NT2/D1 (cell line): ENCODE measurements at regions not wholly inside any gene's neighbourhood (a gene's known extent, or its start where the extent isn't known, plus 50 kb on each side); places are given as distances from the start of the nearest gene placed in this dataset.
A peak's percentile ranks its signal among the peaks of the same experiment; 100 is the strongest.
"Not testable (repeated sequence)": the region's sequence is repeated elsewhere in the genome, so short reads cannot be mapped to it uniquely, and the experiment has no call there.

ENCODE experiments used
- DNase-seq: peaks from one replicate; pipeline ENCODE4 v3.0.0-alpha.2; 2011; ENCODE audit warnings: low read depth, low spot score
- H3K27me3 ChIP-seq: 2 replicates; pipeline ENCODE4 v1.6.0; 2011; ENCODE audit warnings: mild to moderate bottlenecking; ENCODE audit not compliant: insufficient read length, insufficient read depth
- H3K36me3 ChIP-seq: 2 replicates; pipeline ENCODE4 v1.6.1; 2011; ENCODE audit warnings: mild to moderate bottlenecking, low read length, mixed read lengths; ENCODE audit not compliant: insufficient read depth, insufficient read length
- H3K4me1 ChIP-seq: 2 replicates; pipeline ENCODE4 v1.5.1; 2011; ENCODE audit not compliant: insufficient read depth, insufficient read length
- H3K4me3 ChIP-seq: 2 replicates; pipeline ENCODE4 v1.5.1; 2011; ENCODE audit warnings: low read depth; ENCODE audit not compliant: insufficient read length
- H3K9ac ChIP-seq: 2 replicates; pipeline ENCODE4 v1.6.0; 2011; ENCODE audit warnings: low read depth; ENCODE audit not compliant: insufficient read length
- H3K9me3 ChIP-seq: 2 replicates; pipeline ENCODE4 v1.5.1; 2011; ENCODE audit warnings: mild to moderate bottlenecking, low read length; ENCODE audit not compliant: insufficient read depth
- SUZ12 ChIP-seq: IDR thresholded peaks from 2 replicates; pipeline ENCODE4 v1.6.1; 2011; ENCODE audit not compliant: insufficient read length, insufficient read depth; ENCODE audit errors: extremely low read depth
- YY1 ChIP-seq: IDR thresholded peaks from 2 replicates; pipeline ENCODE4 v1.6.1; 2011; ENCODE audit not compliant: insufficient read length, insufficient read depth
- ZNF274 ChIP-seq: IDR thresholded peaks from 2 replicates; pipeline ENCODE4 v1.6.1; 2011; ENCODE audit warnings: mild to moderate bottlenecking, low read depth, low read length

DNA sequence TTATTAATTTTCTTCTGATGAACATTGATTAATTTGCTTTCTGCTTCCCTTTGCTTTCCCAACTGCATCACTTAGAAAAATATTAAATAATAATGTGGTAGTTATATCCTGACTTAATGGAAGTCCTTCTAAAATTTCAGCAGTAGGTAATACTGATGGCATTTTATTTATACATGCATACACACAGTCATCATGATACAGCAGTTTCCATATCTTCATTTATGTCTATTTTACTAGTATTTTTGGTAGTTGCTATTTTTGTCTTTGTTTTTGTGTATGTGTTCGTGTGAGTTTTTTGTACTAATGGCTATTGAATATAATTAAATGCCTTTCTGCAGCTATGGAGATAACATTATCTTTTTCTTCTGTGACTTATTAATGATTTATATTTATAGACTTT, 484.7 kb upstream of the CNTN5 start:
- Histone ChIP-seq H3K4me3 (no peak overlapping the region), H3K9ac (no peak overlapping the region), H3K36me3 (no peaks in the 10 kb centered on the region), H3K9me3 (no peaks in the 10 kb centered on the region), H3K27me3 (no peaks in the 10 kb centered on the region), H3K4me1 (no peaks in the 10 kb centered on the region)
- DNase-seq, result no peak
- TF ChIP-seq SUZ12 (no peak), YY1 (no peak), ZNF274 (no peak)

DNA sequence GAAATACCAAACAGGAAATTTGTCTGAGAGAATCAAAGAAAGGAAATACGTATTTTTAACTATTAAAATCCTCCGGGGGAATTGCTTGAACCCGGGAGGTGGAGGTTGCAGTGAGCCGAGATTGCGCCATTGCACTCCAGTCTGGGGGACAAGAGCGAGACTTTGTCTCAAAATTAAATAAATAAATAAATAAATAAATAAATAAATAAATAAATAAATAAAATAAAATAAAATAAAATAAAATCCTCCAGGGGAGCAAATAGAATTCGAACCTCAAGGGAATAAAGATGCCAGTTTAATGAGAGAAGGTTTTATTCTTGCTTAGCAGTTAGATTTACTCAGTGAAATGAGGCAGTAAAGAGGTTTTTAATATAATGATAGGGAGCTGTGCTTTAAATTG, 482.4 kb upstream of the CNTN5 start:
- DNase-seq, H3K36me3 ChIP-seq, H3K9me3 ChIP-seq, H3K4me3 ChIP-seq, H3K27me3 ChIP-seq, H3K9ac ChIP-seq, H3K4me1 ChIP-seq: not testable (repeated sequence)

DNA sequence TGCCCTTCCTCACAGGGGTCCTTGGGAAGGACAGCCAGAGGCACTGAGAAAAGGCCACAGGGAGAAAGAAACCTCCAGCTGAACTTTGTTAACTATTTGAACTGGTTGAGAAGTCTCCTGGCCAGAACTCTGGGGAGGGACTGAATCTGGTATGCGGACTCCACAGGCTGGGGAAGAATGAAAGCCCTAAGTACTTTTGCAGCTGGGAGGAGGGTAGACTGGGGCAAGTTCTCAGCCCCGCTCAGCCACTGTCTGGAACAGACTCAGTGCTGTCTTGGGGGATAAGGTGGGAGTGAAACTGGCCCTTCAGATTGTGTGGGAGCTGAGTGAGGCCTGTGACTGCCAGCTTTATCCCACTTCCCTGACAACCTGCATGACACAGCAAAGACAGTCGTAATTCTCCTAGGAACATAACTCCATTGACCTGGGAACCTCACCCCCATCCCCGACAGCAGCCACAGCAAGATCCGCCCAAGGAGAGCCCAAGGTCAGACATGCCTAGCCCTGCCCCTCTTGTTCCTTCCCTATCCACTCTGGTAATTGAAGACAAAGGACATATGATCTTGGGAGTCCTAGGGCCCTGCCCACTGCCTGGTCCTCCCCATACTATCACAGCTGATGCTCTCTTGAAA, 475.1 kb upstream of the CNTN5 start:
- Histone ChIP-seq H3K27me3 (no peaks in the 10 kb centered on the region), H3K9me3 (no peaks in the 10 kb centered on the region)
- TF ChIP-seq YY1 (no peak), ZNF274 (no peak), SUZ12 (no peak)

DNA sequence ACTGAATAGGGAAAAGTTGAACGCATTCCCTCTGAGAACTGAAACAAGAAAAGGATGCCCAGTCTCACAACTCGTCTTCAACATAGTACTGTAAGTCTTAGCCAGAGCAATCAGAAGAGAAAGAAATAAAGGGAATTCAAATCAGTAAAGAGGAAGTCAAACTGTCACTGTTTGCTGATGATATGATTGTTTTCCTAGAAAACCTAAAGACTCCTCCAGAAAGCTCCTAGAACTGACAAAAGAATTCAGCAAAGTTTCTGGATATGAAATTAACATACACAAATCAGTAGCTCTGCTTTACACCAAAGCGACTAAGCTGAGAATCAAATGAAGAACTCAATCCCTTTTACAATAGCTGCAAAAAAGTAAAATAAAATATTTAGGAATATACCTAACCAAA, 471.2 kb upstream of the CNTN5 start:
- Histone ChIP-seq H3K36me3 (no peaks in the 10 kb centered on the region), H3K27me3 (no peaks in the 10 kb centered on the region), H3K4me3 (no peak overlapping the region), H3K4me1 (no peaks in the 10 kb centered on the region), H3K9me3 (no peaks in the 10 kb centered on the region), H3K9ac (no peak overlapping the region)
- no peak for DNase-seq
- no peak for TF ChIP-seq SUZ12
- no peak for TF ChIP-seq YY1
- TF ChIP-seq ZNF274, result no peak

More for the DNA sequence above, 475.1 kb upstream of the CNTN5 start:
- no peaks in the 10 kb centered on the region for H3K36me3 ChIP-seq
- DNase-seq, result peak; percentile 9
- no peak overlapping the region for H3K9ac ChIP-seq
- H3K4me3 ChIP-seq, result no peak overlapping the region
- H3K4me1 ChIP-seq, result no peaks in the 10 kb centered on the region

DNA sequence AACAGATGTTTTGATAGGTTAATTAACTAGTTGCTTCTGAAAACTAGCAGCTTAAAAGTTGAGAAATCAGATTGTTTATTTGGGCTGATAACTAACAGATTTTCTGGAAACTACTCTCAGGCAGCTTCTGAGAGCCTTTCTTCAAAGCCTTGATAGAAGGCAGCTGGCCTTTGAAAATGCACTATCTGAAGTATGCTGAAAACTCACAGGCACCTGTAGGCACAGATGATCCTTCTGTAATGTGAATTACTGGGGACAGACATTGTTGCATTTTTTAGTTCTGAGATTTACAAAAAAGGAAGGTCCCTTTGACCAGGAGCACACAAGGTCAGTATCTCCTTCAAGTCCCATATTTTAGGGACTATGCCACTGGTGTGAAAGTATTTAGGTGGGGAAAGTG, 460.8 kb upstream of the CNTN5 start:
- Histone ChIP-seq H3K27me3 (no peaks in the 10 kb centered on the region), H3K4me1 (no peaks in the 10 kb centered on the region), H3K4me3 (no peak overlapping the region), H3K36me3 (no peaks in the 10 kb centered on the region), H3K9me3 (no peaks in the 10 kb centered on the region), H3K9ac (no peak overlapping the region)
- TF ChIP-seq YY1 (no peak), SUZ12 (no peak), ZNF274 (no peak)
- no peak for DNase-seq

DNA sequence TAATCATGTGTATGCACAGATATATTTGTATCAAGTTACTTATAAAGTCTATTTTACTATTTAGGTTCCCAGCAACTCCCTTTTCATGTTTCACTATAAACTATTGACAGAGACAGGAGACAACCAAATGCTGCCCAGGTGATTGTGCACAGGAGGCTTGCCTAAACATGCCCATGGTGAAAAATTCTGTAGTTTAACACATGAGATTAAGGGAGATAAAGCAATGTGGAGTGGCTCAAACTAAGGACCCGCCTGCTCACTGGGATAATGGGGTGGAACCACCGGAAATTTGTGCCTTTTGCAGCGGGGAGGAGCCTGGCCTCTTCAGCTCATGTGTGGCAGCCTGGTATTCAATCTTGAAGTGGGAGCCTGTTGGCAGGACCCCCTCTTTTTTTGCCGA, 459.5 kb upstream of the CNTN5 start:
- Histone ChIP-seq H3K4me1 (no peaks in the 10 kb centered on the region), H3K27me3 (no peaks in the 10 kb centered on the region), H3K4me3 (no peak overlapping the region), H3K9ac (no peak overlapping the region), H3K36me3 (no peaks in the 10 kb centered on the region), H3K9me3 (no peaks in the 10 kb centered on the region)
- DNase-seq, result no peak
- TF ChIP-seq ZNF274 (no peak), SUZ12 (no peak), YY1 (no peak)

DNA sequence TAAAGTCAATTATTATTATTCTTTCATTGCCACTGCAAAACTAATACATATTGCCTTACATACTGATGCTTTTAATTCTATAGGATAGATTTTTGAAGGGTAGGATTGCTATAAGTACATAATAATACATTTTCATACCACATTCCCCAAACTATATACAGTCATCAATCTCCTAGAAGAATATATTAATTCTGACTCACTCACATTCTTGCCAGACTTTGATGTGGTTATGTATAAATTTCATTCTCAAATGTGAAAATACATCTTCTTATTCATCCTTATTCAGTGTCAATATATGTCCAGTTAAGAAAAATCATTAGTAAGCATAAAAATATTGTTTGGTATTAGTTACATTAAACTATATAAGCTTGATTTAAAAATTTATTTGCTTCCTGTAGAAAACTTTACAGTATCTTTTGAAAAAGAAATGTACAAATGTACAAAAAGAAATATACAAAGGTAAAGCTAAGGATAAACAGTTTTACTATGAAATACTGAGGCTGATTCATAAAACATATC, 458.8 kb upstream of the CNTN5 start:
- TF ChIP-seq SUZ12 (no peak), YY1 (no peak), ZNF274 (no peak)
- Histone ChIP-seq H3K4me1 (no peaks in the 10 kb centered on the region), H3K4me3 (no peak overlapping the region), H3K27me3 (no peaks in the 10 kb centered on the region), H3K9me3 (no peaks in the 10 kb centered on the region), H3K36me3 (no peaks in the 10 kb centered on the region), H3K9ac (no peak overlapping the region)
- no peak for DNase-seq

DNA sequence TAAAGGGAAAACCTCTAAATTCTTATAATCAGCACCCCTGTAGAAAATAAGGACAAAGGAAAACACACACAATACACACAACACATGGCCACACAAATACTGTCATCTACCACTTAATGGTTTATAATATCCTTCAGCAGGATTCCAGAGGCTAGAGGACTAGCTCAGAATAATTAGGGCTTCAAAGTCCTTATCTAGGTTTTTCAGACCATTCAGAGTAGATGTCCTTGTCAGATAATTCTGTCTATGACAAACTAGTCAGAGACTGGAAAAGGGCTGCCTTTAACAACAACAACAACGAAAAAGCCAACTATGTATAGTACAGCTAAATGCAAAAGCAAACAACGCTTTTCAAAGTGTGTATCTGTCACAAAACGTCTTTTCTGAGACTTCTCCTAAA, 456.5 kb upstream of the CNTN5 start:
- TF ChIP-seq ZNF274 (no peak), SUZ12 (no peak), YY1 (no peak)

More for the DNA sequence above, 456.5 kb upstream of the CNTN5 start:
- Histone ChIP-seq H3K36me3 (no peaks in the 10 kb centered on the region), H3K27me3 (no peaks in the 10 kb centered on the region), H3K9ac (no peak overlapping the region), H3K4me1 (no peaks in the 10 kb centered on the region), H3K4me3 (no peak overlapping the region), H3K9me3 (no peaks in the 10 kb centered on the region)
- no peak for DNase-seq
